ENCODE measurements at regions not wholly inside any gene's neighbourhood (a gene's known extent, or its start where the extent isn't known, plus 50 kb on each side); places are given as distances from the start of the nearest gene placed in this dataset.

DNA sequence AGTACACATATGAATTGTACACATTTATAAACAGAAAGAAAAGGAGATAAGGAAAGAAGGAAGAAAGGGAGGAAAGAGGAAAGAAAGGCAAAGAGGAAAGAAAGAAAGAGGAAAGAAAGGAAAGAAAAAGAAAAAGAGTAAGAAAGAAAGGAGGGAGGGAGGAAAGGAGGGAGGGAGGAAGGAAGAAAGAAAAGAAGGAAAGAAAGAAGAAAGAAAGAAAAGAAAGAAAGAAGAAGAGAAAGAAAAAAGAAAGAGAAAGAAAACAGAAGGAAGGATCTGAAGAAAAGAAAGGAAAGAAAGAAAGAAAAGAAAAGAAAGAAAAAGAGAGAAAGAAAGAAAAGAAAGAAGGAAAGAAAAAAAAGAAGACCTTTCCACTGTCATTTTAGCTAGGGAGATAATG, 571.4 kb upstream of the SALL1 start:
- no peak overlapping the region for H3K4me3 ChIP-seq (replicated peaks; ENCODE audit: insufficient read depth, low read length)
- DNase-seq (ENCODE audit: low read depth in 1 of 2, low spot score in 1 of 2), result no peak
- no peak overlapping the region for H3K27ac ChIP-seq (replicated peaks)
- H3K27me3 ChIP-seq (ENCODE audit: insufficient read depth, poor library complexity, severe bottlenecking), result peaks cover 11% of the 10 kb centered on the region
- TF ChIP-seq CTCF (IDR thresholded peaks at IDR 0.05; ENCODE audit: insufficient read depth, low read length) (no peak), POLR2AphosphoS5 (IDR thresholded peaks at IDR 0.05; ENCODE audit: low read depth) (no peak), REST (IDR thresholded peaks at IDR 0.05; ENCODE audit: insufficient replicate concordance, low read depth) (no peak), SPI1 (IDR thresholded peaks at IDR 0.05; ENCODE audit: borderline replicate concordance, low read depth) (no peak)

DNA sequence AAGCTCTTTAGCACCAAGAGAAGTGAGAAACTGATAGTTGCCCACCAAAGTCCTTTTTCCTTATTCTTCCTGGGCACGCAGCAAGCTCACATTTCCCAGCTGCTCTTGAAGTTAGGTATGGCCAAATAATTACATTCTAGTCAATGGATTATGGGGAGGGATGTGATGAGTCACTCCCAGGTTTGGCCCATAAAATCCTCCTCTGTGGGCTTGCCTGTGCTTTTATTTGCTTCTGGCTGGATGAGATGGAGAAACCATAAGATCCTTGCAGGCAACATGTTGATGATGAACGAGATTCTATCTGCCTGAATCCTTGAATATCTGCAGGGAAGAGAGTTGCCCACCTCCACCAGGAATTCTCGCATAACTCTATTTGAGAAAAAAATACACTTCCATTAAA, 568.3 kb upstream of the SALL1 start:
- no peak for TF ChIP-seq POLR2AphosphoS5 (IDR thresholded peaks at IDR 0.05; ENCODE audit: low read depth)
- no peak for TF ChIP-seq REST (IDR thresholded peaks at IDR 0.05; ENCODE audit: insufficient replicate concordance, low read depth)
- TF ChIP-seq SPI1 (IDR thresholded peaks at IDR 0.05; ENCODE audit: borderline replicate concordance, low read depth), result no peak
- no peak for TF ChIP-seq GABPA (IDR thresholded peaks at IDR 0.05; ENCODE audit: low read depth)
- Histone ChIP-seq H3K27ac (replicated peaks) (no peak overlapping the region), H3K27me3 (ENCODE audit: insufficient read depth, poor library complexity, severe bottlenecking) (peaks cover 11% of the 10 kb centered on the region), H3K4me3 (replicated peaks; ENCODE audit: insufficient read depth, low read length) (no peak overlapping the region)
- no peak for DNase-seq (ENCODE audit: low read depth in 1 of 2, low spot score in 1 of 2)

DNA sequence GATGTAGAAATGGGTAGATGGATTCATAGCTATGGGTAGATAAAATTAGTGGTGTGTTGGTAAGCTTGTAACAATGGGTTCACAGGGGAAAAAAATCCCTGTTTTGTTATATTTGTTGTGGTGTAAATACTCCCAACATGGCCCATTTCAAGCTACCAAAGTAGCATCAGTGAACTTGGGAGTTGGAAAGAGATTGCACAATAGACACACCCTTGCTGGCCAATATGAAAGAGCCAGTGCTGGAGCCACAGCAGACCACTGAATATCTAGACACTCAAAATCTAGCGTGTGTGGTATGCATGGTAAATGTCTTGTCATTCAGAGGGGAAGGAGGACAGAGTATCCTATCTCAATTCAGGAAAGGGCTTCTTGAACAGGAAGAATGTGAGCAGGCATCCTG, 565.1 kb upstream of the SALL1 start:
- DNase-seq (ENCODE audit: low read depth in 1 of 2, low spot score in 1 of 2), result no peak

More for the DNA sequence above, 565.1 kb upstream of the SALL1 start:
- no peak for TF ChIP-seq REST (IDR thresholded peaks at IDR 0.05; ENCODE audit: insufficient replicate concordance, low read depth)
- TF ChIP-seq CTCF (IDR thresholded peaks at IDR 0.05; ENCODE audit: insufficient read depth, low read length), result no peak
- TF ChIP-seq GABPA (IDR thresholded peaks at IDR 0.05; ENCODE audit: low read depth), result no peak
- TF ChIP-seq SPI1 (IDR thresholded peaks at IDR 0.05; ENCODE audit: borderline replicate concordance, low read depth), result no peak
- no peak for TF ChIP-seq POLR2AphosphoS5 (IDR thresholded peaks at IDR 0.05; ENCODE audit: low read depth)
- Histone ChIP-seq H3K27me3 (ENCODE audit: insufficient read depth, poor library complexity, severe bottlenecking) (no peaks in the 10 kb centered on the region), H3K27ac (replicated peaks) (no peak overlapping the region), H3K4me3 (replicated peaks; ENCODE audit: insufficient read depth, low read length) (no peak overlapping the region)

Measured in HL-60 (cell line).